ENCODE measurements at regions not wholly inside any gene's neighbourhood (a gene's known extent, or its start where the extent isn't known, plus 50 kb on each side); places are given as distances from the start of the nearest gene placed in this dataset.

- Histone ChIP-seq H3K4me1 (no peaks in the 10 kb centered on the region), H3K27me3 (no peaks in the 10 kb centered on the region), H3K4me3 (no peak overlapping the region), H3K9me3 (no peaks in the 10 kb centered on the region), H3K36me3 (no peaks in the 10 kb centered on the region), H3K27ac (no peak overlapping the region)
- TF ChIP-seq CTCF (IDR thresholded peaks at IDR 0.05) (no peak), POLR2AphosphoS5 (IDR thresholded peaks at IDR 0.05) (no peak), EP300 (IDR thresholded peaks at IDR 0.05) (no peak), POLR2A (IDR thresholded peaks at IDR 0.05) (no peak)
- WGBS, 2 donors = 63 to 72% methylated on average over 1 of the region's 1 CpG
- DNase-seq = no peak
- intact Hi-C loops (cut with DNase I) = no loop called here
These were observed 376.6 kb upstream of the NETO1 start for GRCh38 chr18:73244401-73244800.

DNA sequence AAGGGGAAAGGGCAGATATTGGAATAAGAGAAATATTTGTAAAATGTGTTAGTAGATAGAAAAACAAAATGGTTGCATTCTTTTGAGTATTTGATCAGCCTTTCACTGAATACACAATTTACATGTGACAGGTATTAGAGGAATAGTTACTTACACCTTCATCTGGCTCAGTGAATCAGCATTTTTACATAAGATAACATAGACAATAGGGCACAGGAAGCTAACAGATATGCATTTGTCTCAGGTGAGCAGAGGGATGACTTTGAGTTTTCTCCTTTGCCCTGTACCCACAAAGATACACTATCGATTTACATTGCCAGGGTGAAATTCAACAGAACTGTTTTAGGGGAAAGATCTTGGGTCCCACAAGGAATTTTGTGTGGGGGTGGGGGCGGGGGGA is 373.1 kb upstream of the NETO1 start:
- no peak overlapping the region for H3K27ac ChIP-seq
- no peaks in the 10 kb centered on the region for H3K9me3 ChIP-seq
- H3K4me3 ChIP-seq = no peak overlapping the region
- no peaks in the 10 kb centered on the region for H3K36me3 ChIP-seq
- 55 to 63% methylated on average over 2 of the region's 2 CpGs for WGBS, 2 donors
- H3K4me1 ChIP-seq = no peaks in the 10 kb centered on the region
- intact Hi-C loops (cut with DNase I) = no loop called here
- no peak for TF ChIP-seq POLR2A (IDR thresholded peaks at IDR 0.05)
- TF ChIP-seq POLR2AphosphoS5 (IDR thresholded peaks at IDR 0.05) = no peak
- no peak for TF ChIP-seq CTCF (IDR thresholded peaks at IDR 0.05)
- TF ChIP-seq EP300 (IDR thresholded peaks at IDR 0.05) = no peak
- no peaks in the 10 kb centered on the region for H3K27me3 ChIP-seq
- no peak for DNase-seq

DNA sequence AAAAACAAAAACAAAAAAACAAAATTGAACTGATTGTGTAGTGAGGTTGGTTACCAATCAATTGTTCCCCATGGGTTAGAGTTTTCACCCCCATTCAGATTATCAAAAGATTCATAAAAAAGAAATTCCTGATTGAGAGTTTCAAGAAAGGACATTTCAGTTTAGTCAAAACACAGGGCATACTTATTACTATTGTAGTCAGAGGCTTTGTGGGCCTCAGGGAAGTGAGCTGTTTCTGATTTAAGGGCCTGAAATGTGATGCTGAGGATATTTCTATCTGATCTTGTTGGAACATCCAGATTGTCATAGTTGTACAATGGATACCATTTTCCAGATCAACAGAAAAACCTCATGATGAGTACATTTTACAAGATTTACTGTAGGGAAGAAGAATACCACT is 368.1 kb upstream of the NETO1 start:
- intact Hi-C loops (cut with DNase I) = no loop called here
- no peak overlapping the region for H3K4me3 ChIP-seq
- no peaks in the 10 kb centered on the region for H3K36me3 ChIP-seq
- no peaks in the 10 kb centered on the region for H3K4me1 ChIP-seq
- no peak overlapping the region for H3K27ac ChIP-seq
- TF ChIP-seq POLR2AphosphoS5 (IDR thresholded peaks at IDR 0.05) = no peak
- TF ChIP-seq EP300 (IDR thresholded peaks at IDR 0.05) = no peak
- H3K9me3 ChIP-seq = no peaks in the 10 kb centered on the region
- no peaks in the 10 kb centered on the region for H3K27me3 ChIP-seq
- DNase-seq = no peak

DNA sequence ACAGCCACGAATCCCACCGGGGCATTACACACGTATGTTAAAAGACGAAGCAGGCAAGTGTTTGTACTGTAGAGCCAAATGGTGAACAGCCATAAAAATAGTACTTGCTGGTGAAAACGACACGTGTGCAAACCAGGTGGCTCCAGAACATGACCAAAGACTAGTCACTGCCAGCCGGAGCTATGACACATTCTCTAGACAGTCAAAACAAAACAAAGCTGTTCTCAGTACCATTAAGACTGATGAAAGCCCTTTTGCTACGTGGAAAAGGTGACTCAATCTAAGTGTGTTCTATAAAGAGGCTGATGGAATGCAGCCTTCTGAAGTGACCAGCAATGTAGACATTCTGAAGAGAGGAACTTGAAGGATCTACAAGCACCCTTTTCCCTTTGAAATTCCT is 367.7 kb upstream of the NETO1 start:
- H3K27me3 ChIP-seq = no peaks in the 10 kb centered on the region
- H3K4me3 ChIP-seq = no peak overlapping the region
- H3K36me3 ChIP-seq = no peaks in the 10 kb centered on the region
- 75 to 79% methylated on average over 8 of the region's 8 CpGs for WGBS, 2 donors
- H3K4me1 ChIP-seq = no peaks in the 10 kb centered on the region
- DNase-seq = no peak
- intact Hi-C loops (cut with DNase I) = no loop called here
- no peak overlapping the region for H3K27ac ChIP-seq
- H3K9me3 ChIP-seq = no peaks in the 10 kb centered on the region
- no peak for TF ChIP-seq CTCF (IDR thresholded peaks at IDR 0.05)

DNA sequence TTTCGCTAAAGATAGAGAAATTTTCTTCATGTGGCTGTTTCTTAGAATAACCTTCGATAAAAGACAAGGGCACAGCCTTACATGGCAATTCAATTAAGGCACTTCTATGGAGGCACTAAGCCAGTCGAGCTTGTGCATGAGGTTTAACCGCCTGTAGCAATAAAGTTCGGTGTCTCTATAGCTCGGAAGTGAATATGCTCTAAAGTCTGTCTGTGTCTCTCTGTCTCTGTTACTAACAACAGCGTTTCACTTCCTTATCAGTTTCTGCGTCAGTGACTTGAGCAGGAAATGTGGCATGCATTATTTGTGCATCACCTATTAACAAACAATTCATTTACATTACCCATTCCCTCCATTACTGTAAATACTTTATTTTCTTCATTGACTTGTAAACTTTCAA is 365.1 kb upstream of the NETO1 start:
- WGBS, 2 donors = 59 to 72% methylated on average over 8 of the region's 8 CpGs
- H3K4me1 ChIP-seq = no peaks in the 10 kb centered on the region
- intact Hi-C loops (cut with DNase I) = no loop called here
- no peak overlapping the region for H3K4me3 ChIP-seq
- TF ChIP-seq CTCF (IDR thresholded peaks at IDR 0.05) = no peak
- no peak for TF ChIP-seq EP300 (IDR thresholded peaks at IDR 0.05)
- TF ChIP-seq POLR2A (IDR thresholded peaks at IDR 0.05) = no peak
- no peak for TF ChIP-seq POLR2AphosphoS5 (IDR thresholded peaks at IDR 0.05)
- no peak overlapping the region for H3K27ac ChIP-seq
- no peaks in the 10 kb centered on the region for H3K9me3 ChIP-seq
- no peaks in the 10 kb centered on the region for H3K27me3 ChIP-seq
- no peak for DNase-seq
- H3K36me3 ChIP-seq = no peaks in the 10 kb centered on the region
